NCI-H510A (cell line): ENCODE measurements at regions not wholly inside any gene's neighbourhood (a gene's known extent, or its start where the extent isn't known, plus 50 kb on each side); places are given as distances from the start of the nearest gene placed in this dataset.
"Not testable (repeated sequence)": the region's sequence is repeated elsewhere in the genome, so short reads cannot be mapped to it uniquely, and the experiment has no call there.

Experiments
- DNase-seq: peaks from one replicate; lab custom pipeline; 2025; lab: John Stamatoyannopoulos, UW

DNA sequence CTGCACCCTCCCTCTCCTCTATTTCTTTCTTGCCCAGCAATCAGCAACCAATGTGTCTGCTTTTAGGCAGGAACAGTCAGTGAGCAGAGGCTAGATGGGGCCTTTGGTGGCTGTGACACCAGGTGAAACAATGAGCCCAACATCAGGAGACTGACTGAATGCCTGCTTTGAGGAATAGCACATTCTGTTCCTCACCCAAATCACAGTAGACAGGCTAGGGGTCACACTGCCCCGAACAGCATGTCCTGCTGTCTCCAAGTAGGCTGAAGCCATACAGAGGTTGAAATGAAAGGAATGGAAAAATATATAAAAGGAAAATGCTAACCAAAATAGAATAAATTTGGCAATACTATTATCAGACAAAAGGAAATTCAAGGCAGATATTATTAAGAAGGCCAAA is 122.5 kb upstream of the GDNF start:
- DNase-seq: no peak

DNA sequence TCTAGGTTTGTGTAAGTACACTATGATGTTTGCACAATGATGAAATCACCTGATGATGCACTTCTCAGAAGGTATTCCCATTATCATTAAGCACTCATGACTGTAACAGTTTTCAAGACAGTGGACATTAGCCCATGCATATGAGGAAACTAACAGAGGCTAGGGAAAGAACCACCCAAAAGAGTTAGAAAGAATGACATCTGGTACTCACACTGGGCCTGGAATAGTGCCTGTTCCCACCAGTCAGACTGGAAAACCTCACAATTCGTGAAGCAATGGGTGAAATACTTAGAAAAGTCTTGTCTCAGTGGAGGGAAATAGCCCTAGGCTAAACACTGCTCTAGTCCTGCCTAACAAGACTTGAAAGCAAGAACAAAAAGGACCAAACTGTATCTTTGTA is 117.4 kb upstream of the GDNF start:
- no peak for DNase-seq

DNA sequence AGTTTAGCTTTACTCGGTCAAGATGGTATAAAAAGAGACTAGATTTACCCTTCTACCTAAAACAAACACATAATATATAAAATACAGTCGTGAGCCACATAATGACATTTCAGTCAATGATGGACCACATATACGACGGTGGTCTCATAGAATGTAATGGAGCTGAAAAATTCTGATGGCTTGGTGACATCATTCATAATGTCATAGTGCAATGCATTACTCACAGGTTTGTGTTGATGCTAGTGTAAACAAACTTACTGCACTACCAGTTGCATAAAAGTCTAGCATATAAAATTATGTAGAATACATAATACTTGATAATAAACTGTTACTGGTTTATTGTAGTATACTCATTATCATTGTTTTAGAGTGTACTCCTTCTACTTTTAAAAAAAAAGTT is 115.9 kb upstream of the GDNF start:
- DNase-seq: no peak

DNA sequence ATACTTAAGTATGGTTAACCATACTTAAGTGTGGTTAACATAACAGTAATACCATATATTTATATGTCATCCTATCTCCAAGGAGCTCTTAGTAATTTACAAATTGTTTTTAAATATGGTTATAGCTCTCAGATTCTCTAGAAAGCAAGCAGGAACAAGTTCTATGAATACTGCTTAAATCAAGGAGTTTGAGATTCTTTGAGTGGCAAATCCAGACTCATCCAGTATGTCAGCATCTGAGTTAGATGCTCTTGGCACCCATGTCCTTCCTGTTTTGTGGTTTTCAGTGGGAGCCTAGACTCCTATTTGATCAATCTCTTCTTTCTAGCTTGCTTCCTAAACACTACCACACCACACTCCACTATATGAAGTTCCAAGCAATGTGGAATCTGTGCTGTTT is 114.7 kb upstream of the GDNF start:
- DNase-seq: no peak

DNA sequence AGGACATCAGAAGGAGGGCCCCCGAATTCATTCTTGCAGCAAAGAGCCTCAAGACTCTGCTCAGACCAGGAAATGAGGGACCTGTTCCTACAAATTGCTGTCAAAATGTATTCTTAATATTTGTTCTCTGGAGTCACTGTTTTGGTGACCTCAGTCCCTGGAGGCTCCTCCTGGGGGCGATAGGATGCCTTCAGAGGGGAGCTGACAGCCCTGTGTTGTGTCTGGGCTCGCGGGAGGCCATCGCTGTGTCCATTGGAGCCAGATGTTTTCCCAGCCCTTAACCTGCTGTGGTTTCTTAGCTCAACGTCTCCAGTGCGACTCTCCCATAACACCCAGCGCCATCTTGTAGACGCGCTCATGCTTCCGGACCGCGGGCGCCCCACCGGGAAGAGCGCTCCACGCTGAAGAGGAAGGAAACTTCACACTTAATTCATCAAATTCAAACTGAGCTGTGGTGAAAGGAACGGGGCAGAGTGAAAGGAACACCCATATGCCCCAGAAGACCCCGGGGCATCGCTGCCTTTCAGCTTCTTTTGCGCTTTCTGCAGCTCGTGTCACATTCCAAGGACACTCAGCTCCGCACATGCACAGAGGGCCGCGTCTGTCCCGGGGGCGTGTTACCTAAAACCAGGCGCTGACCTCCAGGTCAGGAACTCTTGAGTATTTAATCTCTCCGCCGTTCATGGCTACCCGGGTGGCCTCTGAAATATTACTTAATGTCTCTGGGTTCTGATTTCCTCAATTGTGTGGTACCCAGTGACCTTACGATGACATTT is 112.3 kb upstream of the GDNF start:
- DNase-seq: no peak

DNA sequence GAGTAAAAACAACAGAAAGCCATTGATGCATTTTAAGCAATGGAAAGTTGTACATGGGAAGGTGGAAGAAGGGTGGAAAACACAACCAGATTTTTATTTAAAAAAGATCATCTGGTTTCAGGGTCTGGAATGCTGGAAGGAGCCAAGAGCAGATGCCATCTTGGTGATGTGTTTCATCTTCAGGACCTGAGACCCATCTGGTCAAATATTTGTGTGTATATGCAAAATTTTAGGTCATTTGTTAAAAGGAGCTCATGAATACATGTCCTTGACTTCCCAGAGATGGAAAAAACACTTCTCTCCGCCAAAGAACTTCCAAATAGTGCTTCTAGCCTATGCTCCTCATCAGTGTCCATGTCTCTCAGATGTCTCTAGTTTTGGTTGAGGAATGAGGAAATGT is 110.6 kb upstream of the GDNF start:
- no peak for DNase-seq

DNA sequence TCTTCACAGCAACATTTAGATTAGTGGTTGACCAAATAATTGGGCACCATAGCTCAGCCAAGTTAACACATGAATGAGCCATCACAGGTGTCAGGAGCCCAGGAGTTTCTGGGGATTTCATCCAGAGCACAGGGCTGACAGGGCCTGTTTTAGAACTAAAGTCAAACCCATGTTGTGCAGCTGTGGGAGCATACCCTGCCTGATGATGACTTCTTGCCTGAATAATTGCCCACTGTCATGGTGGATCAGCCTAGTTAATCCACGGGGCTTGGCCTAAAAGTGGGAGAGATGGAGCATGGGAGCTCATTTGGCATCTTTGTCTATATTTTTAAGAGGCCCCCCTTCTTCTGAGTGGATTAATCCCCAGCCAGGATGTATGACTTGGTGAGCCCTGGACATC is 105.6 kb upstream of the GDNF start:
- no peak for DNase-seq

DNA sequence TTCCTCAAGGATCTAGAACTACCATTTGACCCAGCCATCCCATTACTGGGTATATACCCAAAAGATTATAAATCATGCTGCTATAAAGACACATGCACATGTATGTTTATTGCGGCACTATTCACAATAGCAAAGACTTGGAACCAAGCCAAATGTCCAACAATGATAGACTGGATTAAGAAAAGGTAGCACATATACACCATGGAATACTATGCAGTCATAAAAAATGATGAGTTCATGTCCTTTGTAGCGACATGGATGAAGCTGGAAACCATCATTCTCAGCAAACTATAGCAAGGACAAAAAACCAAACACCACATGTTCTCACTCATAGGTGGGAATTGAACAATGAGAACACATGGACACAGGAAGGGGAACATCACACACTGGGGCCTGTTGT is 103.3 kb upstream of the GDNF start:
- DNase-seq: not testable (repeated sequence)

DNA sequence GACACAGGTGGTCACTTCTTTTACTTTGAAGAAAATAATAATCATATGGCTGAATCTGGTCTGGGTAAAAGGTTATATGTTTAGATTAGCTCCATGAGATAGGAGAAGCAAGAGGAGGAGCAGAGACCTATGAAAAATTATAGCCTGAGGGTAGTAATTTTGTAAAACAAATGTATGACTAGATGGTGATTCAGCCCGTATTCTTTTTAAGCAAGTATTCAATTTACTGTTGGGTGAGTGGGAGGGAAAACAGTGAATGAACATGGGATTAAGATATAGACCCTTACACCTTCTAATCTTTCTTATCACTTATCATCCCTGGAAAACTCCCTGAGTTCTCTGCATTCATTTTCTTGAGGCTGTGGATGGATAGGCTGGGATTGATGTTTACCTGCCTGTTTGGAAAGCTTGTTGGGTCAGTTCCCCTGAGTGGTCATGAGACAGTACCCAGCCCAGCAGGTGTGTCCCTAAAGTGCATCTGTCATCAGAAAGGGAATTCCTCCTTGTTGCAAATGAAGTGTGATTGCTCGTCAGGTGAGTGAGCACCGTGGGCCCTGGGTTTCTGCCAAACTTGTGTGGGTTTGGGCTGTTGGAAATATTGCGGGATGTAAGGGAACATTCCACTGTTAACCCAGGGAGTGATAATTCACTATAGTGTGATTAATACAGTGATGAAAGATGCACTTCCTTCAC is 101.2 kb upstream of the GDNF start:
- DNase-seq: peak; percentile 45

DNA sequence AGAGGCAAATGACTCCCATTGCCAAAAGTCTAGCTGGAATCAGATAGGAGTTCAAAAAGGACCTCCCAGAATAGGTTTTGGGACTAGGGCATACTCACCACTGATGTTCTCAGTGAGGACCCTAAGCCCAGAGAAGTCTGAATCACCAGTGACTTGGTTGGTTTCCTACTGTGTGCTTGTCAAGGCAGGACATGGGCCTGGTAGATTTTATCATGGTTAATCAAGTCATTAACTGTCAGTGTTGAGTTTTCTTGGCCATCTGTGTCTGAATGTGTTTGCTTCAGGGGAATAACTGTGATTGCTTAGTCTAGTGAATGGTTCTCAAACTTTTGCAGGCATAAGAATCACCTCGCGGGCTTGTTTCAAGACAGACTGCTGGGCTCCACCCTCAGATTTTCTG is 99.0 kb upstream of the GDNF start:
- DNase-seq: no peak

DNA sequence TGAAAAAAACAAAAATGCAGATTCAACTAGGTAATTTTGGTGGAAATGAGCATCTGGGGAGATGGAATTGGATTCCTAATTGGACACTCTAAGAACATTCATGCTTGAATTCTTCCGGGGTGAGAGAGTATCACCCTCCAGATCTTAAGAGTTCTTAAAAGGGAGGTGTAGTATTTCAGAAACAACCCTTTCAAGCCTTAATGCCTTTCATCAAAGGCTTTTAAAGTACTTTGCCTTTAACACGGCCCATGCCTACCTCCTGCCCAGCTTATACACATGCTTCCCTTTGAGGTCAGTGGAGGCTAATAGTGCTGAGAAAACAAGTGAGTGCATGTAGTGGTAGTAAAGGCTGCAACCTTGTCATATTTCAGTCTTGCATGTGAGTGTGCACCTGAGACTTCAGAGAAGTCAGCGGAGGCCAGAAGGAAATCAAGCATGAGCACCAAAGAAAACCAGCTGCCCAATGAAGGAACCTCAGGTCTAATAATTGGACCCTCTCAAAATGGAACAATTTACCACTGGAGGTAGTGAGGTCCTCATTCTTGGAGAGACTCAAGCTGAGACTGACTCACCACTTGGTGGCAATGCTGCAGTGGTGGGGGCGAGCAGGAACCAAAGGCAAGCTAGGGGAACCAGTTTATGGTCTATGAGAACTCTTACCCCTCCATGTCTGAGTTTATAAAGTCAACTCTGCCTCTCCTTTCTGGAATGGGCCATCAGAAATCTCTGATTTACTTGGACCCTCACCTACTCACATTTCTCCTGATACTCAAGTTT is 98.4 kb upstream of the GDNF start:
- peak; percentile 13 for DNase-seq

DNA sequence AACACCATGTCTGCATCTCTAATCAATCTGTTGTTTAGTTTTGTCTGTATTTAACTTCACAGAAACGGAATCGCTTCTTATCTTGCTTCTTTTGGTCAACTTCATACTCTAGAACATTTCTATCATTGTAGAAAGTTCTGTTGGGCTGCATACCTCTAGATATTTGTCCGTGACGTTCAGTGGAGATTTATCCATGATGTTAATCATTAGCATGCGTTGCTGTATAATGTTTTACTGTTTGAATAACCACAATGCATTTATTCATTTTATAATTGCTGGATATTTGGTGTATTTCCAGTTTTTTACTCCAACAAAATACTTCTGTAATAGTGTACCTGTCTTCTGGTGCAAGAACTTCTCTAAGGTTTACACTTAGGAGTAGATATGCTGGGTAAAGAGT is 96.2 kb upstream of the GDNF start:
- DNase-seq: no peak

DNA sequence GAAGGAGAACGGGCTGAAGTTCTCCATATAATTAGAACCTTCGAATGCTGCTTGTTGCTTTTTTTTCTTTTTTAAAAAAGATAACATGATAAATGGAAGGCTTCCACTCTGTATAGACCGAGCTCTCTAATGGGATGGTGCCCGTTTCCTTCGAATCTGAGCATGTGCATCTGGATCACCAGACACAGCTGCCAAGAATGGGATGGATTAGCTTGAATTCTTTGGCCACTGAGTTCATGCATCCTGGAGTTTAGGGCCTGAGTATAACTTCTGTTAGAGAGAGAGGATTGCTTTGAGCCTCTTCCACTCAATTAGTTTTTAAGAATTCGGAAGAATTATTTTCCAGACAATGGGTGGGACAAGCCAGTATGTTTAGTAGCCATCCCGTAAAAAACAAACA is 93.7 kb upstream of the GDNF start:
- DNase-seq: no peak

DNA sequence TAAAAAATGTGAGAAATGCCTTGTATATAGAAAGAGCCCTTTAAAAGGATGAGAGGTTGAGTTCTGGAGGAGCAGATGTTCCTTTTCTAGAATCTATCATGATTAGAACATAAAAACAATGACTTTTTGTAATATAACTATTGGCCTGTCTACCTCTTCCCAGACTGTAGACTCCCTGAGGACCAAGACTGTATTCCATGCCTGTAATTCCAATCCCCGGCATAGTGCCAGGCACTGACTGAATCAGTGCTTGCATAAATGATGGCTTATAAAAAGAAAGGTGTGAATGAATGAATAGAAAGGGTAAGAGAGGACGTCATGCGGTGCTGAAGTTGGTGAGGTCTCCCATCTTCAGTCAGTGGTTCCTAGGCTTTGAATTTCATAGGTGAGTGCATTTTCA is 92.6 kb upstream of the GDNF start:
- DNase-seq: no peak

DNA sequence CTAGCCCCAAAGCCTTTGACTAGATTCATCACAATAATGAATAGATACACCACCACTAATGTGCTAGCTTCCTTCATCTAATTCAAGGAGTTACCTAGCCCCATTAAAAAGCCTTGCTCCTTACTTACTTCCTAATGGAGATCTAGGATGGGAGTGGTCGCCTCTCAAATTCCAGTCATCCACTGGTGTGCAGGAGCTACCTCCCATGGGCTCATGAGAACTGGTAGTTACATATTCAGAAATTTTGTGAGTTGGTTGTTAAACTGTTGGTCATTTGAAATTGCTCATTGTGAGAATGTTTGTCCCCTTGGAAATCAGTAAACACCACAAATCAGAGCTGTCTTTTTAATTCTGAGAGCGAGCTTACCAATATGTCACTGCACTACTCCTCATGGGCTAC is 91.7 kb upstream of the GDNF start:
- no peak for DNase-seq

DNA sequence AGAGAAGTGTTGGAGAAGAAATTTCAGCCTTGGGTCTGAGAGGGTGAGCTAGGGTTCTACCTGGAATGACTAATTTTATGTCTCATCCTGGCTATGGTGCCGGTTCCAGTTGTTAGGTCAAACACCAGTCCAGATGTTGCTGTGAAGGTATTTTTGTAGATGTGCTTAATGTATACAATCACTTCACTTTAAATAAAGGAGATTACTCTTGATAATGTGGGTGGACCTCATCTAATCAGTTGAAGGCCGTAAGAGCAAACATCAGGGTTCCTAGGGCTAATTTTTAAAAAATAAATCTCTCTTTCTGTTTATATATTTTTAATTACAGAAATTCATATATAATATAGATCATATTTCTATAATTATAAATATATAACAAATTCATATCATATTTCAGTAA is 90.5 kb upstream of the GDNF start:
- no peak for DNase-seq

DNA sequence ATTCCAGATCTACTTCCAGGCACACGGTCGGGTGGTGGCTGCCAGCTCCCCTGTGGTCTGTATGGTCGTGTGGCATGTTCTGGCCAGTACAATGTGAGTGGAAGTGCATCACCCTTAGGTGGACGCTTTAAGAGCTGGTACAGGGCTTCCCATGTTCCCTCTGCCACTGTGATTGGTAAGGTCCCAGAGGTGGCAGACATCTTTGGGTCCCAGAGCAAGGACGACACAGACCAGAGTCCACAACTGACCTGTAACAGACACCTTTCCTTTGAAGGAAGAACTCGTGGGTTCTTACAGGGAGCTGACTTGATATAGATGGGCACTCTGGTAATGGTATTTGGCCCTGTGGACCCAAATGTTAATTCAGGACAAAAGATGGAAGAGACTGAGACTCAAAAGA is 90.0 kb upstream of the GDNF start:
- DNase-seq: no peak

DNA sequence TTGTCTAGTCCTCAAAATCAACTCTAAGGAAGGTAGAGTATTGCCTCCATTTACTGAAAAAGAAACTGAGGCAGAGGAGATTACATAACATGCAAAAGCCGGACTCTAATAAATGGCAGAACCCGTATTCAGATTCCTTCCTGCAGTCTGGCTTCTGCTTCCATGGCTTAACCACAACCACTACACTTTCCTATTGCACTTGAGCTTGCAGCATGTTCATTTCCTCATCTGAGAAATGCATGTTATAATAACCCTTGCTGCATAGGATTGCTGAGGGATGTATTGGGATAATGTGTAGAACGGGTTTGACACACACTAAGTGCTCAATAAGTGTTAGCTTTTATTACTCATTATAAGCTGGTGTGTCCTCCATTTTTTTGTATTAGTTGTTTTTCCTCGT is 87.9 kb upstream of the GDNF start:
- DNase-seq: not testable (repeated sequence)

DNA sequence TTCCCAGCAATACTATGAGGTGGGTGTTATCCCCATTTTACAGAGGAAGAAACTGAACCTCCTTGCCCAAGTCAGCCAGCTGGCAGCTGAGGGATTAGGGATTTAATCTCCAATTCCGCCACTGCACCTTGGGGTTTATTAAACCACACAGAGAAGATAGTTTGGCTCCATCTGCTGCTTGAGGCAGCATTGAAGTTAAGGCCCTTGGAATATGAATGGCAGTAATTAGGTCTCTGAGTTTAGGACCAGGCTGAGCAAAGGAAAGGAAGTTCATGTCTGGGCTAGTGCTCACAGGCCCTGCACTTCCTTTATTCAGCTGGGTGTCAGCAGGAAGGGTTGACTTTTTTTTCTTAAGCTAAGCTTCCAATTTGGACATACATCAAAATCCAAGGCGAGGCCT is 86.9 kb upstream of the GDNF start:
- no peak for DNase-seq

DNA sequence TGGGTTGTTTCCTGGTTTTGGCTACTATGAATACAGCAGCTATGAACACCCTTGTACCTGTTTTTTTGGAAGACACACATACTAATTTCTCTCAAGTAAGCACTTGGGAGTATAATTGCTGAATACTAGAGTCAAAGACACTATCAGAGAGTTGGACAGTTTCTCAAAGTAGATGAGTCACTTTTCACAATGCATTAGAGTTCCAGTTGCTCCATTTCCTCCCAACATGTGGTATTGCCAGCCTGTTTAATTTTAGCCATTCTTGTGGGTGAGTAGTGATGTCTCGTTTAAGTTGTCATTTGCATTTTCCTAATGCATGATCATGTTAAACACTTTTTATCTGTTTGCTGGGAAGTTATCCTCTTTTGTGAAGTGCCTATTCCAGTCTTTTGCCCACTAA is 81.6 kb upstream of the GDNF start:
- DNase-seq: no peak

DNA sequence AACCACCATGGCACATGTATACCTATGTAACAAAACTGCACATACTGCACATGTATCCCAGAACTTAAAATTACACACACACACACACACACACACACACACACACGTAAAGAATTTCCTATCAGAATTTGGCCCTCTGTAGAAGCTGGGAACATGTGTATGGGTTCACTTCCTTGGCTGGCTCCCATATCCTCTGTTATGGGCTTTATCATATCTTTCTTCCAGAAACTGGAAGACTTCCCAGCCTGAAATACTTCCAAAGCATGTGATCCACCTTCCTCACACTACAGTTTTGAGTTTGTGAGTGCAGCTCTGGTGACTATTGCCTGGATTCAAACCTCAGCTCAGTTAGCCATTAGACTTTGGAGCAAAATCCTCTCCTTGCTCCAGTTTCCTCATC is 78.6 kb upstream of the GDNF start:
- no peak for DNase-seq

DNA sequence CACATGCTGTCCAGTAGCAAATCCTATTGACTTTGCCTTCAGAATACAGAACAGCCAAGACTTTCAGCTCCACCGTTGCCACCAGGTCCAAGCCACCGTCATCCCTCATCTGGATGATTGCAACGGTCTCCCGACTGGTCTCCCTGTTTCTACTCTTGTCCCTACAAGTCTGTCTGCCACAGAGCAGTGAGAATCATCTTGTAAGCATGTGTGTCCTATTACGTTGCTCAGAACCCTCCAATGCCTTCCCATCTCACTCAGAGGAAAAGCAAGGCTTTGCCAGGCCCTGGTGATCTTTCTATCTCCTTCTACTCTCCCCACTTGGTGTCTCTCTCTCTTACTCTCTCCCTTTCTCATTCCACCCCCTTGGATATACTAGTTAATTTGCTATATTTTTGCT is 76.7 kb upstream of the GDNF start:
- no peak for DNase-seq

DNA sequence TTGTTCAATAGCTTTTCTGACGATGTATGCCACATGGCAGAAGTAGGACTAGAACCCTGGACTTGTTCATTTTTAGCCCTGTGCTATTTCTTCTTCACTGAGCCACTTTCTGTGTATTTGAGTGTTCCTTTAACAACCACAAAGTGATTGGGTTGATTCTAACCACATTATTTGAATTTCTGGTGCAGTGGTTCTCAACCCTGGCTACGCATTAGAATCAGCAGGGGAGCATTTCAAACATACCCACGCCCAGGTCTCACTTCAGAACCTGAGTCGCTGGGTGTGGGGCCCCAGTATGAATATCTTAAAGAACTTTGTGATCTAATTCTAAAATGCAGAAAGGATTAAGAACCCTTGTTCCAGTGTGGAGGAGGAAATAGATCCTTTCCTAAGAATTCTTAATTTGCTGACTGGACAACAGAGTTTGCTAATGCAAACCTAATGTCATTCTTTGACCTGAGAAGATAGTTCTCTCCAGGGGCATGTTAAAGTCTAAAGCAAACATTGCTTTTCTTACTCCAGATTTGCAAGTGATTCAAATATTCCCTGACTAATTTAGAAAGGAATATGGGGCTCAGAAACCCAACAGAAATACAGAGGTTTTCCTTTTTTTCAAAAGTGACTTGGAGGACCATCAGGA is 75.4 kb upstream of the GDNF start:
- no peak for DNase-seq
